HG03135 (cell line): ENCODE measurements at regions not wholly inside any gene's neighbourhood (a gene's known extent, or its start where the extent isn't known, plus 50 kb on each side); places are given as distances from the start of the nearest gene placed in this dataset.

Experiments
- ATAC-seq: cut with Tn5 transposase; IDR thresholded peaks from one replicate; pipeline ENCODE4 v1.9.1; 2021; ENCODE audit warnings: mild to moderate bottlenecking, moderate library complexity; ENCODE audit not compliant: unreplicated experiment

DNA sequence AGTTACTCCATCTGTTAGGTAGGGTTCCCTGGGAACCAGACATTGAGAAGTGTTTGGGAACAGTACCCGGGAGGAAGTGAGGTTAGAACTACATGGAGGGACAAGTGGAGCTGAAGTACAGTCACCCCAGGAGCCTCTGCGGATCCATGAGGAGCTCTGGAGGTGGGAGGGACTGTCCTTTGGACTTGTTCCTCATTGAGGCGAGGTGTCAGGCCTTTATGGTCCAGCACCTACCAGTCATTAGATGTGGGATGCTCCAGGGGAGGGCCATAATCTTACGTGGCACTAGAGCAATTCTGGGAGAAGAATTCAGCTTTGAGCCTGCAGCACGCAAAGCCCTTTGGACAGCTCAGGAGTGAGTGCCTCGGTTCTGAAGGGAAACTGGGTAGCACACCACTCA lies 142.8 kb downstream of the DACT1 start:
- ATAC-seq = no peak

GRCh38 chr14:58782011-58782410 lies 144.2 kb downstream of the DACT1 start:
- no peak for ATAC-seq

GRCh38 chr14:58783792-58784511 lies 146.2 kb downstream of the DACT1 start:
- no peak for ATAC-seq

DNA sequence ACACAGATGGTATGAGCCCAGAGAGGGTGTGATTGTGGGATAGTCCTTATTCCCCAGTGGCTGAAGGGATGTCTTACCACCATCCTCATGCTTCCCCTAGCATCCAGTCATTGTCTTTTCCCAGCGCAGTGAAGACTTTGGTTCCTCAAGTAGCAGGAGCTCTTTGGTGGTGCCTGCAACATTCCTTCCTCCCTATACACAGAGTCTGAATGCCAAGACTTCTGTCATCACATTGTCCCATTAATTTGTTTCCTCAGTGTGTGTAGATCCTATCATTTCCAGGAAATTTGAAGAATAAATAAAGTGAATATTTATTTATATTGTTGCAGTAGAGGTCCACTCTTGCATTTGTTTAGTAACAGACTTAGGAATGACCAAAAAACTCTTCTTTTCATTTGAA lies 147.2 kb downstream of the DACT1 start:
- ATAC-seq = no peak

DNA sequence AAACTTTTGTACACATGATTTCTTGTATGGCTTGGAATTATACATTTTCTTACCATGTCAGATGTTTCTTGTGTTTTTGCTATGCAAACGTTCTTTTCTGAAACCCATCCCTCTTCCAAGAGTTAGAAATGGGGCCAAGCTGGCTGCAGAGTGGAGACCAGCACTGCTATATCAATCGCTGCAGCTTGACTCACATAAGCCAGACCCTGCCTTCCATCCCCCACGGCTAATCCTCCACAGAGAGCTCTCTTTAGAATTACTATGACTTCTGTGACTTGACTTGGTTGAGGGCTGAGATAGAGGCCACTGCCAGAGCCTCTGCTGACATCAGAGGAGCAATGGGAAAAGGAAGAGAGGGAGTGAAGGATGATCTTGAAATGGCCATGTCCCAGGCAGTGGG lies 147.9 kb downstream of the DACT1 start:
- no peak for ATAC-seq

DNA sequence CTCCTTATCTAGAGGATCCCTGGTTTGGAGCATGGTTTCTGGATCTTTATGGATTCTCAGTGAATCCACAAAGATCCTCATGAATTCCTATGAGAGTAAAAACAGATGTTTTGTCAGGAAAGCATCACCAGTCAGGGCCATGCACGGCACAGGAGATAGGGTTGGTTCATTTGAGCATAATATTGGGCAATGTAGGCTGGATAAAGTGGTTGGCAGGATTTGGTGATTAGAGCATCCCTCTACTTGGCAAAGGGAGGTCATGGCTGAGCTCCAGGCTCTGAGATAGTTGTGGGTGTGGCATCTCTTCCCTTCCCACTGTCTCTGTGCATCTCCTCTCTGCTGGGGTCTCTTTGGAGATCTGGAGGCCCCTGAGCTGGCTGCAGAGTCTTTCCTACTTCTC lies 149.8 kb downstream of the DACT1 start:
- no peak for ATAC-seq

DNA sequence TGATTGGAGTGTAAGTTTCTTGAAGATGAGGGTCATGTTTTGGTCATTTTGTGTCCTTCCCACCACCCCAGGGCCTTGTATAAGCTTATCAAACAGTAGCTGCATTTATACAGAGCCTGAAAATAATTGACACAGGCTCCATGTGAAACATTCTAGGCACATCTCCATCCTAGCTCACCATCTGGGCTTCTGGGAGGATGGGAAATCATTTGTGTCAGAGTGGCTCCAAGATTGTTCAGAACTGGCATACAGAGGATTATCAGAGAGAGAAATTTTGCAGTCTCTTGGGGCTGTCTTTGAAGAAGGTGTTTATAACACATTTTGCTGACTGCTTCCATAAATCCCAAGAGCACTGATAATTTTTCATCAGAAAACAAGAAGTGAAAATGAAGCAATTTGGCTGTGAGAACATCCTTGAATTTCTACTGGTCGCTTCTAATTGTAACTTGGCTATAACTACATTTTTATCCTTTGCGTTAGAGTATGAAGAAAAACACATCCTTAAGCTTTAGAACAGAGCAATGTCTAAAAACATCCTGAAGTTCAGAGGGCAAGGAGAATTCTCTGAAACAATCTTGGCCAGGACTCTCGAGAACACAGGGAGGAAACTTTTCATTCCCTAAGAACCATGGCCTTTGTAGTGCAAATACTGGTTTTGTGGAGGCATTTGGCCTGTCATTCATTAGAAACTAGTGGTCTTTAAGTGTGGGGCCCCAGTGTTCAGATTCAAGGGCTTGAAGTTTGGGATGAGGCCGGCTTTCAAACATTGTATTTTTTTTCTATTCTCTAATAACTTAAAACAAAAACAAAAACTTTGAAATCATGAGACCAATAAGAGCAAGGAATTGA lies 151.1 kb downstream of the DACT1 start:
- ATAC-seq = no peak

GRCh38 chr14:58789736-58790135 lies 152.0 kb downstream of the DACT1 start:
- no peak for ATAC-seq

- no peak for ATAC-seq
Observed at GRCh38 chr14:58792416-58792815, 154.7 kb downstream of the DACT1 start.

DNA sequence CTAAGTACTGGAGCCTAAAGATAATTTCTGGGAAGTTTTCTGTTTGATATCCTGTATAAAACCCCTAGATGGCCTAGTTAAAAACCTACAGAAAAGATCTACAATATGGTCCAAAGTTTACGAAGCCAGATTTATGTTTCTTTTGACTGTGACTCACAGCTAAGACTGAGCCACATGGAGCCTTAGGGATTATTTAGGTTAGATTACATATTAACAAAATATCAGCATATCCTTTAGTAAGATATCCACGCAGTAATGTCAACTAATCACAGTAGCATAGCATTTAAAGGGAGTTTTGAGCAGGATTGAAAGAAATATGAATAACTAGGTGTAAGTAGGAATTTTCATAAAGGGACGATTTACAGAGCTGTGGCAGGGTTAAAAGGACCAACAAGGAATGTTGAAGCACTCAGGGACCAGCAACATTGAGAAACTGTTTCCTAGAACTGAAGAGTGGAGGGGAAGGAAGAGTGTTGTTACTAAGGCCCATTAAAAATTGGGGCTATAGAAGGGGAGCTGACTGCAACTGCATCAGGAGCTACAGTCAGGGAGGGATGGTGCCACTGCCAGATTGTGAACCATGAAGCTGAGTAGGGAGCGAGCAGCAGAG lies 155.5 kb downstream of the DACT1 start:
- ATAC-seq = no peak

- no peak for ATAC-seq
Observed at GRCh38 chr14:58794993-58795762, 157.4 kb downstream of the DACT1 start.

- no peak for ATAC-seq
Observed at GRCh38 chr14:58796242-58797009, 158.7 kb downstream of the DACT1 start.

DNA sequence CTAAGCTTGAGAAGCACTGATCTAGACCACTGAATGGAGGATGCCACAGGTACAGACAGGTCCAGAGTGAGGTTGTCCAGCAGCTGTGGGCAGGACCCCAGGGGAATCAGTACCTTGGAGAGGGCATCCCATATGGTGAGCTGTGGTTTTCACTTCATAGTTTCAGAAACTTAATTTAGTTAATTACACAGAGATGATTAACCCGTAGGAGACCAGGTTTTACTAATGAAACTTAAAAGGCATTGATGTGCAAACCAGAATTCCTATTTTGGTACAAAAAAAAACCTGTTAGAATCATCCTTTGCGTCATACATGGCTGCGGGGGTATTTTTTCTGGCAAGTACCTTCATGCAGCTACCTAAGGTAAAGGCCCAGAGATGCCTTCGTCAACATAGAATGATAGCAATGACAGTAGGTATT lies 159.3 kb downstream of the DACT1 start:
- peak; percentile 85 for ATAC-seq

GRCh38 chr14:58798173-58798572 lies 160.4 kb downstream of the DACT1 start:
- ATAC-seq = no peak

DNA sequence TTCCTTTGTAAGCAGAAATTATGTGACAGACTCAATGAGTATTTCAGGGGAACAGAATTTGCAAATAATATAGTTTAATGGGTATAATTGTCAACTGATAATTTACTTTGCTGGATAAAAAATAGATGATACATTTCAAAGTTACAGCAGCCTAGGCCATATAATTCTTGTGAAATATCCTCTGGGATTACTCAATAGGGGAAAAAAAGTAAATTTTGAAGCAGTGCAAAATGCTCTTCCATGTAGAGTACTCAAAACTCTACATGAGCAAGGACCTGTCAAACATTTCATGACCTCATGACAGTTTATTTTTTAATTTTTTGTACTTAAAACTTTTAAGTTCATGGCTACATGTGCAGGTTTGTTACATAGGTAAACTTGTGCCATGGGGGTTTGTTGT lies 163.3 kb downstream of the DACT1 start:
- no peak for ATAC-seq

GRCh38 chr14:58805057-58805456 lies 167.3 kb downstream of the DACT1 start:
- no peak for ATAC-seq

- no peak for ATAC-seq
Observed at GRCh38 chr14:58805605-58806409, 168.0 kb downstream of the DACT1 start.

- no peak for ATAC-seq
Observed at GRCh38 chr14:58807191-58807590, 169.4 kb downstream of the DACT1 start.

- no peak for ATAC-seq
Observed at GRCh38 chr14:58808828-58809227, 171.1 kb downstream of the DACT1 start.

DNA sequence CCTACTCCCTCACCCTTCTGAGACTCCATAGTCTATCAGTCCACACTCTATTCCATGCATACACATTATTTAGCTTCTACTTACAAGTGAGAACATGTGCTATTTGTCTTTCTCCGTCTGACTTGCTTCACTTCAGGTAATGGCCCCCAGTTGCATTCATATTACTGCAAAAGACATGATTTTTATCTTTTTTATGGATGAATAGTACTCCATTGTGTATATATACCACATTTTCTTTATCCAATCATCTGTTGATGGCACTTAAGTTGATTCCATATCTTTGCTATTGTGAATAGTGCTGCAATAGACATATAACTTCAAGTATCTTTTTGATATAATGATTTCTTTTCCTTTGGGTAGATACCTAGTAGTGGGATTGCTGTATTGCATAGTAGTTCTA lies 171.8 kb downstream of the DACT1 start:
- ATAC-seq = no peak
